Endothelial cell of umbilical vein (primary cell): ENCODE measurements at regions not wholly inside any gene's neighbourhood (a gene's known extent, or its start where the extent isn't known, plus 50 kb on each side); places are given as distances from the start of the nearest gene placed in this dataset.

Experiments
- BruUV-seq: library from RNA; stranded (reverse); fragments of 400-500 nt; replicated peaks from 2 replicates; lab custom pipeline; 2021; lab: Mats Ljungman, UMichigan
- CTCF ChIA-PET: fragments of 300-600, 350-600 bp; sonication (Branson Sonifier 250); formaldehyde crosslinking; loops from one replicate; lab custom pipeline; 2021; ENCODE audit warnings: antibody characterized with exemption, inconsistent platforms; lab: Charles Lee
- POLR2A ChIA-PET: fragments of 300-600, 350-600 bp; sonication (Branson Sonifier 250); formaldehyde crosslinking; loops from one replicate; lab custom pipeline; 2021; ENCODE audit warnings: antibody characterized with exemption, inconsistent platforms; lab: Charles Lee
- DNase-seq: peaks from one replicate; pipeline ENCODE4 v3.0.0-alpha.2; 2011; ENCODE audit warnings: low read depth, low spot score
- FAIRE-seq: peaks from 2 replicates; lab custom pipeline; 2011; peaks lifted over from hg19 to GRCh38; lab: Jason Lieb, UNC
- H2AFZ ChIP-seq: 2 replicates; pipeline ENCODE4 v1.6.0; 2012; ENCODE audit warnings: low read depth, low read length, control low read depth, inconsistent platforms
- H3K27ac ChIP-seq: 2 replicates; pipeline ENCODE4 v1.5.1; 2011; ENCODE audit warnings: low read depth, mild to moderate bottlenecking, control low read depth, low read length, moderate library complexity; ENCODE audit not compliant: insufficient read depth
- H3K27me3 ChIP-seq, 2 experiments: 2 replicates each; pipeline versions ENCODE4 v1.6.0 to v1.6.1; 2011; ENCODE audit warnings: low read length in 2 of 2, mixed read lengths in 1 of 2; ENCODE audit not compliant: control insufficient read depth in 2 of 2, insufficient read depth in 2 of 2
- H3K36me3 ChIP-seq, 2 experiments: 2 replicates in 1 of 2; 3 replicates in 1 of 2; pipeline ENCODE4 v1.5.1; 2011; ENCODE audit warnings: low read length in 2 of 2, mild to moderate bottlenecking in 1 of 2, moderate library complexity in 1 of 2; ENCODE audit not compliant: control insufficient read depth in 2 of 2, insufficient read depth in 2 of 2; ENCODE audit errors: extremely low read depth in 1 of 2
- H3K4me1 ChIP-seq: 3 replicates; pipeline ENCODE4 v1.5.1; 2011; ENCODE audit warnings: mild to moderate bottlenecking, low read length; ENCODE audit not compliant: control insufficient read depth, insufficient read depth; ENCODE audit errors: extremely low read depth
- H3K4me2 ChIP-seq: 2 replicates; pipeline ENCODE4 v1.6.1; 2011; ENCODE audit warnings: low read length, control low read depth, mixed read lengths; ENCODE audit not compliant: insufficient read depth
- H3K4me3 ChIP-seq, 3 experiments: fragments of 200-600 bp in 1 of 3; sonication (generic), shearing (Covaris generic) in 1 of 3; replicated peaks in 1 of 3; 2 replicates each; pipeline ENCODE4 v1.5.1; 2011 to 2016; ENCODE audit warnings: control low read depth in 3 of 3, low read length in 3 of 3, mild to moderate bottlenecking in 2 of 3, inconsistent platforms in 1 of 3, low read depth in 1 of 3, moderate library complexity in 1 of 3; ENCODE audit not compliant: insufficient read depth in 1 of 3
- H3K79me2 ChIP-seq: 2 replicates; pipeline ENCODE4 v1.6.0; 2012; ENCODE audit warnings: low read length, inconsistent platforms; ENCODE audit not compliant: control insufficient read depth, insufficient read depth
- H3K9ac ChIP-seq: replicated peaks from 2 replicates; pipeline ENCODE3; 2011; ENCODE audit warnings: low read length, control low read depth; ENCODE audit not compliant: insufficient read depth; ENCODE audit errors: extremely low read depth
- H3K9me1 ChIP-seq: replicated peaks from 3 replicates; pipeline ENCODE4 v1.6.0; 2011; ENCODE audit warnings: mild to moderate bottlenecking, low read length; ENCODE audit not compliant: control insufficient read depth, insufficient read depth; ENCODE audit errors: extremely low read depth
- H3K9me3 ChIP-seq: replicated peaks from 2 replicates; pipeline ENCODE4 v1.5.1; 2012; ENCODE audit warnings: low read length, inconsistent platforms; ENCODE audit not compliant: control insufficient read depth, insufficient read depth
- H4K20me1 ChIP-seq: replicated peaks from 2 replicates; pipeline ENCODE3; 2011; ENCODE audit warnings: mild to moderate bottlenecking, low read length; ENCODE audit not compliant: control insufficient read depth, insufficient read depth; ENCODE audit errors: extremely low read depth
- EZH2 ChIP-seq: IDR thresholded peaks from 2 replicates; pipeline ENCODE4 v1.6.1; 2012; ENCODE audit warnings: borderline replicate concordance, low read depth, mild to moderate bottlenecking, moderate library complexity, low read length, inconsistent platforms; ENCODE audit not compliant: severe bottlenecking
- FOS ChIP-seq: IDR thresholded peaks from 2 replicates; pipeline ENCODE4 v1.6.1; 2011; ENCODE audit warnings: mild to moderate bottlenecking, low read length, moderate library complexity, borderline replicate concordance; ENCODE audit not compliant: insufficient read depth
- GATA2 ChIP-seq: IDR thresholded peaks from 2 replicates; pipeline ENCODE4 v1.7.0; 2011; ENCODE audit warnings: low read depth, mild to moderate bottlenecking, moderate library complexity, mixed read lengths, low read length; ENCODE audit not compliant: insufficient read length, insufficient read depth
- JUN ChIP-seq: IDR thresholded peaks from 2 replicates; pipeline ENCODE4 v1.6.1; 2011; ENCODE audit warnings: borderline replicate concordance, low read depth; ENCODE audit not compliant: insufficient read length, insufficient read depth
- MYC ChIP-seq: IDR thresholded peaks from one replicate; pipeline ENCODE4 v1.6.1; 2011; ENCODE audit warnings: mild to moderate bottlenecking, low read depth, low read length
- POLR2A ChIP-seq: IDR thresholded peaks from 2 replicates; pipeline ENCODE4 v1.6.1; 2012; ENCODE audit warnings: low read depth, mild to moderate bottlenecking, control low read depth, low read length
- POLR2AphosphoS5 ChIP-seq: IDR thresholded peaks from 2 replicates; pipeline ENCODE4 v1.6.1; 2012; ENCODE audit warnings: low read depth, mild to moderate bottlenecking, control low read depth, low read length, moderate library complexity; ENCODE audit not compliant: insufficient read depth
- dilution Hi-C: fragments of 300-500 bp; cut with MboI; formaldehyde crosslinking; loops from one replicate; pipeline ENCODE4 v1.15.0; 2019; ENCODE audit warnings: low sequenced_read_pairs; ENCODE audit not compliant: extremely low pct_ligation_motif_present
- intact Hi-C: fragments of 100-400 bp; cut with micrococcal nuclease; formaldehyde crosslinking; loops from one replicate; pipeline ENCODE4 v1.10.0; 2022
- TF ChIP-seq, protein P1 (sequence below): IDR thresholded peaks from 2 replicates; pipeline ENCODE4 v1.6.1; 2011; ENCODE audit not compliant: insufficient read depth, insufficient read length
- TF ChIP-seq, protein P2 (sequence below), 2 donors: IDR thresholded peaks; 1 replicate in 1 of 2; 2 replicates in 1 of 2; pipeline ENCODE4 v1.5.1; 2011; ENCODE audit warnings: low read length in 2 of 2, mild to moderate bottlenecking in 2 of 2, moderate library complexity in 2 of 2, control low read depth in 1 of 2, inconsistent platforms in 1 of 2, low read depth in 1 of 2; ENCODE audit not compliant: insufficient read depth in 1 of 2; ENCODE audit errors: extremely low read depth in 1 of 2

DNA sequence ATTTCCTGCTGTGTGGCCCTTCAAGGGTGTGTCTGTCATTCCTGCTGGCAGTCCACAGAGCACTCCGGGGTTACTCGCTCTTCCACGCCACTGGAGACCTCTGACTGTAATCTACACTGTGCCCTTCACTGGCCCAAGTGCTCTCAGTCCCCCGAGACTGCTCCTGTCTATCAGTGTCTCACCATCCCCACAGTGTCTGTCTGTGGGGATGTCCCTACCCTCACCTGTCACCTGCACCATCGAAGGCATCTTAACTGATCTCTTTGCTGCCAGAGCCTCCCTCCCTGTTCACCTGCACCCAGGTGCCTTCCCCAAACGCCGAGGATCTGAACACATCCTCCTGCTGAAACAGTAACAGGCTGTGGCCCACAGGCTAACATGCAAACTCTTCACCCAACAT is 136.7 kb downstream of the MATN1 start:
- intact Hi-C loops: no loop called here
- no peak for TF ChIP-seq JUN
- no peak for TF ChIP-seq EZH2
- no peak for TF ChIP-seq FOS
- TF ChIP-seq, protein P1, sequence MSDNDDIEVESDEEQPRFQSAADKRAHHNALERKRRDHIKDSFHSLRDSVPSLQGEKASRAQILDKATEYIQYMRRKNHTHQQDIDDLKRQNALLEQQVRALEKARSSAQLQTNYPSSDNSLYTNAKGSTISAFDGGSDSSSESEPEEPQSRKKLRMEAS: no peak
- no peak for TF ChIP-seq POLR2AphosphoS5
- TF ChIP-seq GATA2: no peak
- TF ChIP-seq, protein P2, sequence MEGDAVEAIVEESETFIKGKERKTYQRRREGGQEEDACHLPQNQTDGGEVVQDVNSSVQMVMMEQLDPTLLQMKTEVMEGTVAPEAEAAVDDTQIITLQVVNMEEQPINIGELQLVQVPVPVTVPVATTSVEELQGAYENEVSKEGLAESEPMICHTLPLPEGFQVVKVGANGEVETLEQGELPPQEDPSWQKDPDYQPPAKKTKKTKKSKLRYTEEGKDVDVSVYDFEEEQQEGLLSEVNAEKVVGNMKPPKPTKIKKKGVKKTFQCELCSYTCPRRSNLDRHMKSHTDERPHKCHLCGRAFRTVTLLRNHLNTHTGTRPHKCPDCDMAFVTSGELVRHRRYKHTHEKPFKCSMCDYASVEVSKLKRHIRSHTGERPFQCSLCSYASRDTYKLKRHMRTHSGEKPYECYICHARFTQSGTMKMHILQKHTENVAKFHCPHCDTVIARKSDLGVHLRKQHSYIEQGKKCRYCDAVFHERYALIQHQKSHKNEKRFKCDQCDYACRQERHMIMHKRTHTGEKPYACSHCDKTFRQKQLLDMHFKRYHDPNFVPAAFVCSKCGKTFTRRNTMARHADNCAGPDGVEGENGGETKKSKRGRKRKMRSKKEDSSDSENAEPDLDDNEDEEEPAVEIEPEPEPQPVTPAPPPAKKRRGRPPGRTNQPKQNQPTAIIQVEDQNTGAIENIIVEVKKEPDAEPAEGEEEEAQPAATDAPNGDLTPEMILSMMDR (IDR thresholded peaks at IDR 0.05; ENCODE audit: extremely low read depth in 1 of 2, insufficient read depth in 1 of 2, low read depth in 1 of 2, low read length in 2 of 2): no peak
- no peak for TF ChIP-seq MYC
- no peak for TF ChIP-seq POLR2A
- dilution Hi-C loops: no loop called here
- H4K20me1 ChIP-seq: no peaks in the 10 kb centered on the region
- BruUV-seq: no TSS peak
- CTCF ChIA-PET: no interaction called here
- H3K9ac ChIP-seq: no peak overlapping the region
- no peaks in the 10 kb centered on the region for H3K9me1 ChIP-seq
- FAIRE-seq (no peak), DNase-seq (no peak)
- H2AFZ ChIP-seq: no peak overlapping the region
- no peak overlapping the region for H3K4me2 ChIP-seq
- H3K9me3 ChIP-seq: no peaks in the 10 kb centered on the region
- no peak overlapping the region for H3K27ac ChIP-seq
- no peaks in the 10 kb centered on the region for H3K27me3 ChIP-seq
- no peaks in the 10 kb centered on the region for H3K4me1 ChIP-seq
- H3K79me2 ChIP-seq: no peaks in the 10 kb centered on the region
- POLR2A ChIA-PET: no interaction called here
- no peak overlapping the region for H3K4me3 ChIP-seq
- no peaks in the 10 kb centered on the region for H3K36me3 ChIP-seq
